GM23338 (cell line): ENCODE measurements at regions not wholly inside any gene's neighbourhood (a gene's known extent, or its start where the extent isn't known, plus 50 kb on each side); places are given as distances from the start of the nearest gene placed in this dataset.

Experiments used
- ATAC-seq: fragments of 200-7000 bp; cut with Tn5 transposase; 3 replicates; pipeline ENCODE4 v1.9.1; 2020
- DNase-seq: peaks from one replicate; pipeline ENCODE4 v3.0.0-alpha.2; 2015; ENCODE audit warnings: low spot score
- H2AFZ ChIP-seq: fragments of 200-600 bp; sonication (generic); 2 replicates; pipeline ENCODE4 v1.8.0; 2016; ENCODE audit warnings: antibody characterized with exemption, mild to moderate bottlenecking, moderate library complexity
- H3F3A ChIP-seq: fragments of 200-600 bp; sonication (generic); replicated peaks from 2 replicates; pipeline ENCODE4 v1.8.0; 2017; ENCODE audit warnings: antibody characterized with exemption, mixed run types, low read depth
- H3K27ac ChIP-seq: fragments of 200-600 bp; sonication (generic); 2 replicates; pipeline ENCODE4 v1.6.1; 2016; ENCODE audit warnings: low read depth
- H3K27me3 ChIP-seq: fragments of 200-600 bp; sonication (generic); 2 replicates; pipeline ENCODE4 v1.8.0; 2016; ENCODE audit warnings: mild to moderate bottlenecking, mixed run types, moderate library complexity; ENCODE audit not compliant: insufficient read depth
- H3K36me3 ChIP-seq: fragments of 200-600 bp; sonication (generic); 2 replicates; pipeline ENCODE4 v1.8.0; 2016; ENCODE audit warnings: mild to moderate bottlenecking; ENCODE audit not compliant: insufficient read depth
- H3K4me1 ChIP-seq: fragments of 200-600 bp; sonication (generic); 2 replicates; pipeline ENCODE4 v1.8.0; 2016; ENCODE audit warnings: mild to moderate bottlenecking, moderate library complexity; ENCODE audit not compliant: insufficient read depth
- H3K4me2 ChIP-seq: fragments of 200-600 bp; sonication (generic); 2 replicates; pipeline ENCODE4 v1.7.1; 2017; ENCODE audit warnings: mixed run types
- H3K4me3 ChIP-seq: fragments of 200-600 bp; sonication (generic); 2 replicates; pipeline ENCODE4 v1.6.1; 2016; ENCODE audit warnings: mixed run types
- H3K79me2 ChIP-seq: fragments of 200-600 bp; sonication (generic); replicated peaks from 2 replicates; pipeline ENCODE4 v1.8.0; 2017; ENCODE audit warnings: mild to moderate bottlenecking; ENCODE audit not compliant: insufficient read depth
- H3K9me2 ChIP-seq: fragments of 200-600 bp; sonication (generic); 2 replicates; pipeline ENCODE4 v1.8.0; 2017; ENCODE audit not compliant: insufficient read depth
- H4K20me1 ChIP-seq: fragments of 200-600 bp; sonication (generic); replicated peaks from 2 replicates; pipeline ENCODE4 v1.8.0; 2017; ENCODE audit warnings: mild to moderate bottlenecking; ENCODE audit not compliant: insufficient read depth
- H3K27ac Mint-ChIP-seq: 2 replicates; pipeline ENCODE4 v1.8.0; 2020; ENCODE audit warnings: inconsistent platforms, mild to moderate bottlenecking, moderate library complexity, mixed read lengths
- H3K27me3 Mint-ChIP-seq: 3 replicates; pipeline ENCODE4 v1.8.0; 2022; ENCODE audit warnings: low read depth, mild to moderate bottlenecking, moderate library complexity, mixed read lengths, inconsistent platforms; ENCODE audit not compliant: insufficient read depth, poor library complexity
- H3K36me3 Mint-ChIP-seq: 3 replicates; pipeline ENCODE4 v1.8.0; 2021; ENCODE audit warnings: low read depth, mild to moderate bottlenecking, inconsistent platforms, moderate library complexity, mixed read lengths
- H3K4me1 Mint-ChIP-seq: 3 replicates; pipeline ENCODE4 v1.8.0; 2020; ENCODE audit warnings: mild to moderate bottlenecking, inconsistent platforms, mixed read lengths
- H3K4me3 Mint-ChIP-seq: 3 replicates; pipeline ENCODE4 v1.8.0; 2021; ENCODE audit warnings: moderate library complexity, mild to moderate bottlenecking, inconsistent platforms, mixed read lengths
- H3K9me3 Mint-ChIP-seq: 3 replicates; pipeline ENCODE4 v1.8.0; 2020; ENCODE audit warnings: moderate library complexity, mild to moderate bottlenecking, inconsistent platforms, mixed read lengths
- CTCF ChIP-seq, 2 experiments: fragments of 200-600 bp in 1 of 2; sonication (generic) in 1 of 2; conservative IDR thresholded peaks; 2 replicates each; pipeline versions ENCODE4 v1.5.1 to v1.6.1; 2016 to 2017; ENCODE audit warnings: antibody characterized with exemption in 2 of 2, low read depth in 2 of 2, mild to moderate bottlenecking in 2 of 2, moderate library complexity in 1 of 2
- JUNB ChIP-seq: IDR thresholded peaks from one replicate; pipeline ENCODE4 v1.6.1; 2016; ENCODE audit warnings: antibody characterized with exemption; ENCODE audit not compliant: unreplicated experiment
- NANOG ChIP-seq: IDR thresholded peaks from 2 replicates; pipeline ENCODE4 v1.6.1; 2016; ENCODE audit warnings: antibody characterized with exemption, borderline replicate concordance
- REST ChIP-seq: IDR thresholded peaks from one replicate; pipeline ENCODE4 v1.6.1; 2018; ENCODE audit warnings: antibody characterized with exemption; ENCODE audit not compliant: unreplicated experiment
- STAT1 ChIP-seq: IDR thresholded peaks from one replicate; pipeline ENCODE4 v1.6.1; 2016; ENCODE audit warnings: antibody characterized with exemption; ENCODE audit not compliant: unreplicated experiment
- ZNF331 ChIP-seq: fragments of 250-450 bp; sonication (Bioruptor Pico); IDR thresholded peaks from 2 replicates; pipeline ENCODE4 v1.5.0; 2020; ENCODE audit warnings: low read depth, mild to moderate bottlenecking, moderate library complexity
- ZNF462 ChIP-seq: fragments of 250-450 bp; sonication (Bioruptor Pico); IDR thresholded peaks from 2 replicates; pipeline ENCODE4 v1.5.0; 2020; ENCODE audit warnings: mild to moderate bottlenecking, moderate library complexity

GRCh38 chr12:62995097-62995496, 60.1 kb upstream of the PPM1H start:
- H3K27ac Mint-ChIP-seq, result no peak overlapping the region
- peak; percentile 40 to 46 for TF ChIP-seq CTCF (conservative IDR thresholded peaks at IDR 0.05; ENCODE audit: low read depth in 2 of 2)
- no peak for TF ChIP-seq JUNB
- peak; percentile 88 for ATAC-seq

GRCh38 chr12:62986844-62987243, 51.9 kb upstream of the PPM1H start:
- Mint-ChIP-seq H3K36me3 (no peaks in the 10 kb centered on the region), H3K27ac (no peak overlapping the region), H3K27me3 (no peaks in the 10 kb centered on the region), H3K4me3 (no peak overlapping the region), H3K9me3 (no peaks in the 10 kb centered on the region), H3K4me1 (no peaks in the 10 kb centered on the region)
- H3K9me2 ChIP-seq, result no peaks in the 10 kb centered on the region
- H3K4me1 ChIP-seq, result no peaks in the 10 kb centered on the region
- no peak for DNase-seq
- H3F3A ChIP-seq, result no peaks in the 10 kb centered on the region
- H4K20me1 ChIP-seq, result no peaks in the 10 kb centered on the region
- H3K27me3 ChIP-seq, result no peaks in the 10 kb centered on the region
- H3K36me3 ChIP-seq, result no peaks in the 10 kb centered on the region
- no peak overlapping the region for H3K4me2 ChIP-seq
- H2AFZ ChIP-seq, result no peak overlapping the region
- TF ChIP-seq ZNF331 (CRISPR knock-in tag) (no peak), REST (no peak), STAT1 (no peak), ZNF462 (CRISPR knock-in tag) (no peak), NANOG (no peak)
- H3K4me3 ChIP-seq, result no peak overlapping the region
- no peak overlapping the region for H3K27ac ChIP-seq
- no peaks in the 10 kb centered on the region for H3K79me2 ChIP-seq
- ATAC-seq, result no peak

More at GRCh38 chr12:62995097-62995496, 60.1 kb upstream of the PPM1H start:
- H3K4me3 ChIP-seq, result no peak overlapping the region
- H3K36me3 Mint-ChIP-seq, result no peaks in the 10 kb centered on the region
- H3K4me1 Mint-ChIP-seq, result peaks cover 21% of the 10 kb centered on the region
- 0 out of 2 replicates have a peak, but pooled peaks cover 11% of the 10 kb centered on the region for H3K4me1 ChIP-seq
- H3K36me3 ChIP-seq, result no peaks in the 10 kb centered on the region
- H3K27ac ChIP-seq, result no peak overlapping the region
- H3F3A ChIP-seq, result no peaks in the 10 kb centered on the region
- no peaks in the 10 kb centered on the region for H3K27me3 ChIP-seq
- no peaks in the 10 kb centered on the region for H3K79me2 ChIP-seq
- peak; percentile 72 for DNase-seq
- no peak overlapping the region for H2AFZ ChIP-seq
- peaks cover 7% of the 10 kb centered on the region for H3K9me2 ChIP-seq
- no peak overlapping the region for H3K4me3 Mint-ChIP-seq
- H4K20me1 ChIP-seq, result no peaks in the 10 kb centered on the region
- H3K27me3 Mint-ChIP-seq, result peaks cover 6% of the 10 kb centered on the region
- no peaks in the 10 kb centered on the region for H3K9me3 Mint-ChIP-seq
- H3K4me2 ChIP-seq, result no peak overlapping the region
